OCI-LY3 (cell line): ENCODE measurements at regions not wholly inside any gene's neighbourhood (a gene's known extent, or its start where the extent isn't known, plus 50 kb on each side); places are given as distances from the start of the nearest gene placed in this dataset.

Experiments used
- CTCF ChIP-seq: fragments of 200-600, 300-600 bp; sonication (generic); IDR thresholded peaks from 2 replicates; pipeline ENCODE4 v1.5.1; 2014; ENCODE audit warnings: antibody characterized with exemption, low read length, low read depth
- EZH2phosphoT487 ChIP-seq: fragments of 200-600 bp; shearing (Covaris generic); IDR thresholded peaks from 2 replicates; pipeline ENCODE4 v1.6.1; 2018; ENCODE audit warnings: antibody characterized with exemption, mixed run types, low read depth

GRCh38 chr5:56516441-56516840, 283.3 kb upstream of the ANKRD55 start:
- TF ChIP-seq CTCF: no peak
- no peak for TF ChIP-seq EZH2phosphoT487
